ENCODE measurements at regions not wholly inside any gene's neighbourhood (a gene's known extent, or its start where the extent isn't known, plus 50 kb on each side); places are given as distances from the start of the nearest gene placed in this dataset.

DNA sequence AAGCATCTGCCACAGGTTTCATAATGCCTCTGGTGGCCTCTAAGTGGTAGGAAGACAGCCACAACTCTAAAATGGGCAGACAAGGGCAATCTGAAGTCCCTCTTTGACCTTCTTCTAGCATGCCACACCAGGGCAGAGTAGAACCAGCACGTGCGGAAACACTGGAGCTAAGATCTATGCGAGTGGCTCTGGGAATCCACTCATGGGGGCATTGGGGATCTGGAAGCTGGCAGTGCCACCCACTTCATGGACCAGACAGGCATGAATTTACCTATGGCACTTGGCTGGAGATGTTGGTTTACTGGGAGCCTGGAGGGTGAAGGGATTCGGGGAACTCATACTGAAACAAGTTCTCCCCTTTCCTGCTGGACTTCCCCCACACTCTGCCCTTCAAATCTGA is 337.4 kb downstream of the MIAT start:
- Histone ChIP-seq H3K27ac (no peak overlapping the region), H3K9me3 (ENCODE audit: severe bottlenecking) (no peaks in the 10 kb centered on the region), H3K36me3 (no peaks in the 10 kb centered on the region), H3K27me3 (ENCODE audit: insufficient read depth, low read depth, severe bottlenecking) (no peaks in the 10 kb centered on the region), H3K4me3 (ENCODE audit: low read depth, low read length) (no peak overlapping the region)
- DNase-seq, result no peak
- TF ChIP-seq, protein P1, sequence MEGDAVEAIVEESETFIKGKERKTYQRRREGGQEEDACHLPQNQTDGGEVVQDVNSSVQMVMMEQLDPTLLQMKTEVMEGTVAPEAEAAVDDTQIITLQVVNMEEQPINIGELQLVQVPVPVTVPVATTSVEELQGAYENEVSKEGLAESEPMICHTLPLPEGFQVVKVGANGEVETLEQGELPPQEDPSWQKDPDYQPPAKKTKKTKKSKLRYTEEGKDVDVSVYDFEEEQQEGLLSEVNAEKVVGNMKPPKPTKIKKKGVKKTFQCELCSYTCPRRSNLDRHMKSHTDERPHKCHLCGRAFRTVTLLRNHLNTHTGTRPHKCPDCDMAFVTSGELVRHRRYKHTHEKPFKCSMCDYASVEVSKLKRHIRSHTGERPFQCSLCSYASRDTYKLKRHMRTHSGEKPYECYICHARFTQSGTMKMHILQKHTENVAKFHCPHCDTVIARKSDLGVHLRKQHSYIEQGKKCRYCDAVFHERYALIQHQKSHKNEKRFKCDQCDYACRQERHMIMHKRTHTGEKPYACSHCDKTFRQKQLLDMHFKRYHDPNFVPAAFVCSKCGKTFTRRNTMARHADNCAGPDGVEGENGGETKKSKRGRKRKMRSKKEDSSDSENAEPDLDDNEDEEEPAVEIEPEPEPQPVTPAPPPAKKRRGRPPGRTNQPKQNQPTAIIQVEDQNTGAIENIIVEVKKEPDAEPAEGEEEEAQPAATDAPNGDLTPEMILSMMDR (IDR thresholded peaks at IDR 0.05; ENCODE audit: low read depth, low read length), result no peak

DNA sequence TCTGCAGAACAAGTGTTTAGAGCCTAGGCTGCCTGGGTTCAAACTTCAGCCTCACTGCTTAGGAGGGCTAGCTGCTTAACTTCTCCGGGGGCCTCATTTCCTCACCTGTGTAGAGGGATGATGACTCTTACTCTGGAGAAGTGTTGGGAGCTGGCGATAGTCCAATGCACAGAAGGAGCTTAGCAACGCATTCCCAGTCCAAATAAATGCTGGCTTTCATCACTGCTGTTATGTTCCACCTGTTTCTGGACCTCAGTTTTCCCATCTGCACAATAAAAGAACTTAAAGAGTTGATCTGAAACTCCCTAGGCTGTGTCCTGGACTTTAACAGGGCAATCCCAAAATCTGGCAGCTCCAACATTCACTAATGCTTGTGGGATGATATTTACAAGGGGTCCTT is 337.8 kb downstream of the MIAT start:
- Histone ChIP-seq H3K27ac (no peak overlapping the region), H3K27me3 (ENCODE audit: insufficient read depth, low read depth, severe bottlenecking) (no peaks in the 10 kb centered on the region), H3K9me3 (ENCODE audit: severe bottlenecking) (no peaks in the 10 kb centered on the region), H3K36me3 (no peaks in the 10 kb centered on the region), H3K4me3 (ENCODE audit: low read depth, low read length) (no peak overlapping the region)
- TF ChIP-seq, protein P1 (IDR thresholded peaks at IDR 0.05; ENCODE audit: low read depth, low read length), result no peak
- DNase-seq, result no peak

DNA sequence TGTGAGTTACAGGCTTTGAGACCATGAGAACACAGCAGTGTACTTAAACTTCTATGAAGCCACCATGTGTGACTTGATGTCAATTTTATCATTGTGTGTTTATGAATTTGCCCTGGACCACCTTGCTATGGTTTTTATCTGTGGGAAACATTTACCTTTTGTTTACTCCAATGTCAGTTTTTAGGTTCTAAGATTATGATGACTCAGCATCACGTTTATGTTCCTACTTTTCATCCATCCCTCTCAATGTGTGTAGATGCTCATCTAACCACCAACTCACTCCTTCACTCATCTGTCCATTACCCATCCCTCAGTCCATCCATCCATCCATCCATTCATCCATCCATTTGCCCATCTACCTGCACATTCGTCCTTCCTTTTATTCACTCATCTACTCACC is 338.8 kb downstream of the MIAT start:
- TF ChIP-seq, protein P1 (IDR thresholded peaks at IDR 0.05; ENCODE audit: low read depth, low read length), result no peak
- Histone ChIP-seq H3K9me3 (ENCODE audit: severe bottlenecking) (no peaks in the 10 kb centered on the region), H3K27ac (no peak overlapping the region), H3K27me3 (ENCODE audit: insufficient read depth, low read depth, severe bottlenecking) (no peaks in the 10 kb centered on the region), H3K4me3 (ENCODE audit: low read depth, low read length) (no peak overlapping the region), H3K36me3 (no peaks in the 10 kb centered on the region)
- DNase-seq, result no peak

DNA sequence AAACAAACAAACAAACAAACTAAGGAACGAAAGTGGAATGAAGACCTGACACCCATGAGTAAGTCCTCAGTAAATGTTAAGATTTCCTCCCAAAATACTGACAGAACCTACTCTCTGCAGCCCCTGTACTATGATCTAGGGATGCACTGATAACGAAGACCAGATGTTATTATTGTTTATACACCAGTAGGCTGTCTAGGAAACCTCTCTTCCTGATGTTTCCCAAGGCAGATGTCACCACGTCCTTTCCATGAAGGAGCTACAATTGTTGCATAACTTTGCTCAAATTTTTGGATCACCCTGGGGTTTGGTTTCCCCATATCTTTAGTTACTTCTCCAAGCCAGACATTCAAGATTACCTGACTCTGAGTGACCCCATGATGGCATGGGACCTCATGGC is 340.7 kb downstream of the MIAT start:
- TF ChIP-seq, protein P1 (IDR thresholded peaks at IDR 0.05; ENCODE audit: low read depth, low read length), result no peak
- no peaks in the 10 kb centered on the region for H3K9me3 ChIP-seq (ENCODE audit: severe bottlenecking)
- H3K27ac ChIP-seq, result no peak overlapping the region
- DNase-seq, result no peak
- H3K36me3 ChIP-seq, result no peaks in the 10 kb centered on the region
- no peak overlapping the region for H3K4me3 ChIP-seq (ENCODE audit: low read depth, low read length)
- no peaks in the 10 kb centered on the region for H3K27me3 ChIP-seq (ENCODE audit: insufficient read depth, low read depth, severe bottlenecking)

DNA sequence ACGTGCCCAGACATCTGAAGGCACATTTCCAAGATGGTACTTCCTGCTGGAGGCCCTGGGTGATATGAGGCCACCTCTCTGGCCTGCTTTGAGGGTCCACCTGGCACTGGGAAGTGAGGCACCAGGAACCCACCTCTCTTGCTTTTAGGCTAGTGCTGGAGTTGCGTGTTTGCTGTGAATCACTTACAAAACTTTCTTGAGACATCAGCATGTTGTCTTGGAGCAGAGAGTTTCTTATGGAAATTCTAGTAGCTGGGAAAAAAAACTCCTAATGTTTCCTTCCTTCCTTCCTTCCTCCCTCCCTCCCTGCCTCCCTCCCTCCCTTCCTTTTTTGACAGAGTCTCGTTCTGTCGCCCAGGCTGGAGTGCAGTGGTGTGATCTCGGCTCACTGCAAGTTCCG is 341.3 kb downstream of the MIAT start:
- TF ChIP-seq, protein P1 (IDR thresholded peaks at IDR 0.05; ENCODE audit: low read depth, low read length), result no peak
- H3K4me3 ChIP-seq (ENCODE audit: low read depth, low read length), result no peak overlapping the region
- no peak overlapping the region for H3K27ac ChIP-seq
- no peaks in the 10 kb centered on the region for H3K27me3 ChIP-seq (ENCODE audit: insufficient read depth, low read depth, severe bottlenecking)
- H3K9me3 ChIP-seq (ENCODE audit: severe bottlenecking), result no peaks in the 10 kb centered on the region
- DNase-seq, result no peak
- no peaks in the 10 kb centered on the region for H3K36me3 ChIP-seq

DNA sequence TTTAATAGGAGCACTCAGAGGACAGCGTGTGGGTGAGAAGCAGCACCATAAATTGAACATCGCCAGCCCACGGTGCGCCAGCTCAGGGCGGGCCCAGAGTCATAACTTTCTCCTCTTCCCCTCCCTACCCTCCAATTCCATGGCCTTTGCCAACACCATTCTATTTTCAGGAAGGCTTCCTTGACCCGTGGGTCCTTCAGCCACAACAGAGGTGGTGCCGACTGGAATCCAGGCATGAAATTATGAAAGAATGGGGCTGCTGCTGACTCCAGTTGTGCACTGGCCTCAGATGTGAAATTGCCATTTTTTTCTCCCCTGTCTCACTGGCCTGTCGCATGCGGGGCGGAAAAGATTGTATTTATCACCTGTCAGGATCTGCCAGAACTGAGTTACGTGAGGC is 345.9 kb downstream of the MIAT start:
- no peak for DNase-seq
- TF ChIP-seq, protein P1 (IDR thresholded peaks at IDR 0.05; ENCODE audit: low read depth, low read length), result no peak
- Histone ChIP-seq H3K9me3 (ENCODE audit: severe bottlenecking) (no peaks in the 10 kb centered on the region), H3K27me3 (ENCODE audit: insufficient read depth, low read depth, severe bottlenecking) (no peaks in the 10 kb centered on the region), H3K4me3 (ENCODE audit: low read depth, low read length) (no peak overlapping the region), H3K36me3 (no peaks in the 10 kb centered on the region), H3K27ac (no peak overlapping the region)
